HG02840 (cell line): ENCODE measurements at regions not wholly inside any gene's neighbourhood (a gene's known extent, or its start where the extent isn't known, plus 50 kb on each side); places are given as distances from the start of the nearest gene placed in this dataset.

ENCODE experiments used
- ATAC-seq: cut with Tn5 transposase; IDR thresholded peaks from one replicate; pipeline ENCODE4 v1.9.1; 2021; ENCODE audit warnings: mild to moderate bottlenecking, moderate library complexity, moderate number of reproducible peaks; ENCODE audit not compliant: unreplicated experiment, low FRiP score

GRCh38 chr1:234909307-234909810 is 219.3 kb downstream of the TOMM20 start:
- ATAC-seq, result no peak

GRCh38 chr1:234908571-234908970 is 220.1 kb downstream of the TOMM20 start:
- ATAC-seq, result no peak

GRCh38 chr1:234907940-234908405 is 220.7 kb downstream of the TOMM20 start:
- no peak for ATAC-seq

GRCh38 chr1:234907208-234907939 is 221.3 kb downstream of the TOMM20 start:
- ATAC-seq, result no peak

- ATAC-seq, result no peak
Measured at GRCh38 chr1:234906654-234907053, 222.0 kb downstream of the TOMM20 start.

- no peak for ATAC-seq
Measured at GRCh38 chr1:234902774-234903547, 225.7 kb downstream of the TOMM20 start.

- ATAC-seq, result no peak
Measured at GRCh38 chr1:234901491-234902049, 227.1 kb downstream of the TOMM20 start.

GRCh38 chr1:234900595-234900994 is 228.0 kb downstream of the TOMM20 start:
- no peak for ATAC-seq

- ATAC-seq, result no peak
Measured at GRCh38 chr1:234899730-234900072, 228.9 kb downstream of the TOMM20 start.

GRCh38 chr1:234899041-234899729 is 229.5 kb downstream of the TOMM20 start:
- no peak for ATAC-seq

GRCh38 chr1:234898455-234899033 is 230.1 kb downstream of the TOMM20 start:
- no peak for ATAC-seq

GRCh38 chr1:234897754-234898454 is 230.7 kb downstream of the TOMM20 start:
- no peak for ATAC-seq

- no peak for ATAC-seq
Measured at GRCh38 chr1:234897390-234897749, 231.3 kb downstream of the TOMM20 start.

- ATAC-seq, result no peak
Measured at GRCh38 chr1:234896477-234897389, 231.9 kb downstream of the TOMM20 start.

GRCh38 chr1:234893725-234894630 is 234.7 kb downstream of the TOMM20 start:
- ATAC-seq, result no peak

- no peak for ATAC-seq
Measured at GRCh38 chr1:234893359-234893724, 235.3 kb downstream of the TOMM20 start.

GRCh38 chr1:234892642-234893041 is 236.0 kb downstream of the TOMM20 start:
- ATAC-seq, result no peak

GRCh38 chr1:234891427-234891826 is 237.2 kb downstream of the TOMM20 start:
- no peak for ATAC-seq
